Femur (tissue), 1 donor: ENCODE measurements at regions not wholly inside any gene's neighbourhood (a gene's known extent, or its start where the extent isn't known, plus 50 kb on each side); places are given as distances from the start of the nearest gene placed in this dataset.
"Not testable (repeated sequence)": the region's sequence is repeated elsewhere in the genome, so short reads cannot be mapped to it uniquely, and the experiment has no call there.

ENCODE experiments used
- DNase-seq: peaks from one replicate; pipeline ENCODE4 v3.0.0-alpha.2; 2017

GRCh38 chr13:78060966-78061365 lies 142.3 kb upstream of the EDNRB start:
- DNase-seq = no peak

- not testable (repeated sequence) for DNase-seq
These were observed 138.2 kb upstream of the EDNRB start for GRCh38 chr13:78056865-78057264.

DNA sequence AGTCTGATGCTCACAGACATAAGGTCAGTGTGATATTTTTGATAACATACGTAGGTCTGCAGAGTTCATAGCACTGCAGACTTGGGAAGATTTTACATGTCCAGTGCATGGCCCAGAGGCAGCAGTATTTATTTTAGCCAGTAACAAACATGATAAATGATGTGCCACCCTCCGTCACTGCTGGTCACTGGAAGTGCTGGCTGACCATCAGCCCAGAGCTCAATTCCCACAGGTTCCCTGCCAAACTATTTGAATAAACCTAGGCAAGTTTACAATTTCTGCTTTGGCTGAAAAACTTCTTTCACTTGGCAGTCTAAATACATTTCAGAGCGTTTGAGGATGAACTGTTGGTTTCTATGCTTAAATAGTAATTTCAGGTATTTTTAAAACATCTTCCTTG lies 135.5 kb upstream of the EDNRB start:
- DNase-seq = peak; percentile 18

DNA sequence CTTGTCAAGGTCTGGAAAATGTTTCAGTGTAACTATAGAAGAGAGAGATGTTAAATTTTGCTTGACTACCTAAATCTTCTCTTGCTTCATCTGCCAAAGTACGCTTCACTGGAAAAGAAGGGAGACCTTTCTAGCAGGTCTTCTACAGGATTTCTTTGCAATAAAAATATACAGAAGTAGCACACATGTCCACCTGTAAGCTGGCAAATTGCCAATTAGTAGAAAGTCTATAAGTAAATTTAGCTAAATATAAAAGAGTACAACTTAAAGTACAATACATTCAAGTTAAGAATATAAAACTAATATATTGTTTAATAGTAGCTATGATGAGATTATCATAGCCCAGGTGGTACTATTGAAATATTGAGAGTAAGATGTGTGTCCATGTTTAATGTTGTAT lies 128.5 kb upstream of the EDNRB start:
- DNase-seq = no peak

GRCh38 chr13:78046331-78046730 lies 127.7 kb upstream of the EDNRB start:
- no peak for DNase-seq

DNA sequence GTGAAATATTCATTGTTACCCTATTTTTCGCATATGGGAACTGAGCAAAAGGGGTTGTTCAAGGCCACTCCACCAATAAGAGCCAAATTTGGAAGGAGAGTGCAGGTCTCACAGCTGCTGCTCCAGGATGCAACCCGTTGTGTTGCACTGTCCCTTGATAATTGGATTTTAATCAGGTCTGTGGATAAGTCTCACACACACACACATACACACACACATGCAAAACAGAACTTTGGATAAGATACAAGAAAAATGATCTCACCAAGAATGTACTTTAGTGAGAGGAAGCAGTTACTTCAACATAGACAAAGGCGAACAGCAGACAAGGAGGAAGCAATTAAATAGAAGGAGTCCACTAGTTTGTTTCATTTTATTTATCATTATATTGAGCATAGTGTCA lies 127.3 kb upstream of the EDNRB start:
- DNase-seq = peak; percentile 21

GRCh38 chr13:78041366-78041765 lies 122.7 kb upstream of the EDNRB start:
- not testable (repeated sequence) for DNase-seq

- no peak for DNase-seq
These were observed 121.7 kb upstream of the EDNRB start for GRCh38 chr13:78040205-78040830.

DNA sequence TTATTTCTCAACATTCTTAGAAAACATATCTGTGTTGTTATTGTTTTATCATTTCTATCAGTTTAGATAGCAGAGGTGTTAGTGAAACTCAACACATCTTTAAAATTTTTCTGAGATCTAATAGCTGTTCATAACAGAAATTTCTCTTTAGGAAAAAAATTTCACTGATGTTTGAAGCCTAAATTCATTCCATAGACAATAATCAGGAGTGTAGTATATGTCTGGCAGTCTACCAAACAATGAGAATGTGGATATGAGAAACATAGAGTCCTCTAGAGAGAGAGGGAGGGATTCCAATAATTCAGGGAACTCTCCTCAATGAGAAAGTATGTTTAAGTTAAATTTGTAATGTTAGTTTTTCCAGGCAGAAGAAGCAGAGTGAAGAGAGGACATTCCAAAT lies 118.2 kb upstream of the EDNRB start:
- no peak for DNase-seq

DNA sequence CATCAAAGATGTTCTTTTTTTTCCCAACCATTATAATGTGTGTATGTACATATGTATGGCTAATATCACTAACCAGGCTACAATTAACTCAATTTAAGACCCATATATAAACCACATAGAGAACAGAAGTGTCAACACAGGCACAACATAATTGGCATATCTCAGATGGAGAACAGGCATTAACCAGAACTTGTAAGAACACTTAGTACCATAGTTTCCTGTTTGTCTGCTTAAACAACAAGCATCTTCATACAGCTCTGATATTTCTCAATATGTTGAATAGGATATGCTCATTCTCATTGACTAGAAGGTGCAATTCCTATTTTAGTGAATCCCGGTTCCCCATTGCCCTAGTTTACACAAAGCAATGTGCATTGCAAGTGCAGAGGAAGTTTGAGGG lies 116.9 kb upstream of the EDNRB start:
- DNase-seq = no peak

- DNase-seq = no peak
These were observed 114.9 kb upstream of the EDNRB start for GRCh38 chr13:78033509-78033908.

DNA sequence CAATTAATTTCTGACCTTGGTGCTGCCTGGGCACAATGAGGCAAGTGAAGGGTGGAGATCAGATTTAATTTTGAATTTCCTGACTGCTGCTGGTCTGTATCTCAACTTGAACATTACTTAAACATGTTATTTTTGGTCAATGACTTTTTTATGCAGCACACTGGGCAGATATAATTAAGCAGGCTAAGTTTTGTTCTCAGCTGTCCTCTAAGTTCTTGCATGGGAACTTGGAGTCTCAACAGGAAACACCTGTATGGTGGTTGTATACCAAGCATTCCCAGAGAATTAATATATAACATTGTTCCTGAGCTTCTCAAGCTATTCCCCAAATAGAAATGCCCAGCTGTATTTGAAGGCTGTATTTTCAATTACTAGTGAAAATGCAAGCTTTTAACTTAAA lies 113.5 kb upstream of the EDNRB start:
- DNase-seq = no peak

DNA sequence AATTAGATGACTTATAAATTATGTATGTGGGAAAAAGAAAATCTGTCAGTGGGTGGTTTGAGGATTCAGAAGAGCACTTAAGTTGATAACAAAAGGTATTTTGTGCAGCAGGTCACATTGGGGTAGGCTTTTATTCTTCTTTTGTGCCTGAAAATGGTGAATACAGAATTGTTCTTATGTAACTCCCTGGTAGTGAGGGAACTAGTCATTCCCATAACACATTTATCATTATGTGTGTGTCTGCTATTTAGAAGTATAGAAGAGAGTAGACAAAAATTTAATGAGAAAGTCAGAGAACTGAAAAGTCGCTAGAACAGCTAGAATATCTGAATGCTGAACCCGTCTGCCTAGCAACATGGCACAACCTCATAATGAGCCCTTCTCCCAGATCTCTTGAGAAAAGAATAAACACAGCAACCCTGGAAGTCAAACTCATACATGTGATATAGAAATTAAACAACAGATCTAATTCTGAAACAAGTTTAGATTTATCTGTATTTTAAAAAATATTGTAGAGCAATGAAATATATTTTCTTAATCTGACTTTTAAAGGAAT lies 111.8 kb upstream of the EDNRB start:
- DNase-seq = no peak

GRCh38 chr13:78029901-78030300 lies 111.3 kb upstream of the EDNRB start:
- DNase-seq = no peak

- DNase-seq = no peak
These were observed 110.3 kb upstream of the EDNRB start for GRCh38 chr13:78028960-78029359.

- DNase-seq = no peak
These were observed 106.4 kb upstream of the EDNRB start for GRCh38 chr13:78024996-78025395.

DNA sequence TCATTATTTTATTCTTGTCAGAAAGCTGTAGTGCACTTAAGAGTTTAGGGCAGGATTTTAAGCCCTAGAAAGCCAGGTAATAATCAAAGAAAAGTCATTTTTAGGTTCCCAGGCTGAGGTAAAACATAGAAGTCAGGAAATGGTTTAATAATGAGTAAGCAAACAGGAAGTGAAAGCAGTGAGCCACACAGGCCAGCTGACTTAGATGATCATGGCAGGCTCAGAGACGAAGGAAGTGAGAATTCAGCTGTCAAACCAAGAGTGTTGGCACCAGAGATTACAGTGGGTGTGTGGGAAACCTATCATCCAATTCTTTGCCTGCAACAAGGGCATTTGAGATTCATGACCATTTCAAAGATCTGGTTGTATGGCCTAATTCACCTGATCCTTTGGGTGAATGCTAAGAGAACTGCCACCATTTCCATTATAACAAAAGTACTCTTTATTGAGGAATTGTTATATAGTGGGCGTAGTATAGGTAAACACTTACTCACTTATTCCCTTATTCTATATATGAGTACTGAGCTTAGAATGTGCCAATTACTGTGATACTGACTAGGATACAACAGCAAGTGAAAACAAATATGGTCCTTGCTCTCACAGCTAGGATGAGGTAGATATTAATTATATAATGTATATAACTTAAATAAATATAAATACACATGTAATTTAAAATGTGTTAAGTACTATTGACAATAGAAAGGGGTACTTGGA lies 103.7 kb upstream of the EDNRB start:
- peak; percentile 36 for DNase-seq

GRCh38 chr13:78020861-78021260 lies 102.2 kb upstream of the EDNRB start:
- DNase-seq = no peak

DNA sequence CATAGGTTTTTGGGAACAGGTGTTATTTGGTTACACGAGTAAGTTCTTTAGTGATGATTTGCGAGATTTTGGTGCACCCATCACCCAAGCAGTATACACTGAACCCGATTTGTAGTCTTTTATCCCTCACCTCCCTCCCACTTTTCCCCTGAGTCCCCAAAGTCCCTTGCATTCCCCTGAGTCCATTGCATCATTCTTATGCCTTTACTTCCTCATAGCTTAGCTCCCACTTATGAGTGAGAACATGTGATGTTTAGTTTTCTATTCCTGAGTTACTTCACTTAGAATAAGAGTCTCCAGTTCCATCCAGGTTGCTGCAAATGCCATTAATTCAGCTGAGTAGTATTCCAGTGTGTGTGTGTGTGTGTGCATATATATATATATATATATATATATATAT lies 97.2 kb upstream of the EDNRB start:
- DNase-seq = no peak

GRCh38 chr13:78012046-78012445 lies 93.4 kb upstream of the EDNRB start:
- DNase-seq = no peak

GRCh38 chr13:78004821-78005220 lies 86.2 kb upstream of the EDNRB start:
- DNase-seq = no peak

- DNase-seq = no peak
These were observed 81.1 kb upstream of the EDNRB start for GRCh38 chr13:77999746-78000145.

- no peak for DNase-seq
These were observed 75.5 kb upstream of the EDNRB start for GRCh38 chr13:77994166-77994565.

- no peak for DNase-seq
These were observed 72.4 kb upstream of the EDNRB start for GRCh38 chr13:77991003-77991402.

DNA sequence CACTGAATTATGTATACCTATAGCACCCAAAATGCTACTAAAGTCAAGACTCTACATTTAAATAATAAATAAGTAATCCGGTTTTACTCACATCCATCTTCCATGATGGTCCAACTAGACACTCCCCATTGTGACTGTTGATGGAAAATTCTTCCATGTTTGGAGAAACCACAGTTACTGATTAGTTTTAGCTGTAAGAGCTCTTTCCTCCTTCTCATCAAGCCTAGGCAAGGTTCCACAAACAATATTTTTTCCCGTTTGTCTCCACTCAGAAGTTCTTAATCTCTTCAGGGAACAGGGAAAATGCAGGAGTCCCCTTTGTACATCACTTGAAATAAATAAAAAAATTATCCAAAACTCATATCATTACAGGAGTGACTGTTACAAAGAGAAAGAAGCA lies 70.7 kb upstream of the EDNRB start:
- DNase-seq = no peak
